K562 (cell line): ENCODE measurements at regions not wholly inside any gene's neighbourhood (a gene's known extent, or its start where the extent isn't known, plus 50 kb on each side); places are given as distances from the start of the nearest gene placed in this dataset.

Source experiments
- BCL6 ChIP-seq: fragments of 250-450 bp; sonication (Bioruptor Pico); IDR thresholded peaks from 2 replicates; pipeline ENCODE4 v1.4.0; 2020
- HDAC6 ChIP-seq: IDR thresholded peaks from 2 replicates; pipeline ENCODE4 v1.6.1; 2012; ENCODE audit warnings: low read depth, mild to moderate bottlenecking, control low read depth, inconsistent platforms, low read length, moderate library complexity
- MAFG ChIP-seq: fragments of 450-650 bp; conservative IDR thresholded peaks from 2 replicates; pipeline ENCODE4 v1.6.1; 2016; ENCODE audit warnings: missing genetic modification characterization, missing compliant biosample characterization
- POLR2A ChIP-seq: fragments of 450-650 bp; conservative IDR thresholded peaks from 2 replicates; pipeline ENCODE4 v1.6.1; 2016
- RFX5 ChIP-seq: IDR thresholded peaks from 2 replicates; pipeline ENCODE4 v1.6.1; 2011; ENCODE audit warnings: low read depth, mild to moderate bottlenecking, improper control_type of control experiment, low read length
- ZNF12 ChIP-seq: sonication (generic); formaldehyde crosslinking; IDR thresholded peaks from 2 replicates; pipeline ENCODE4 v1.4.0; 2020; ENCODE audit warnings: mild to moderate bottlenecking, missing genetic modification reagents
- TF ChIP-seq, protein P1 (sequence below), 2 experiments: fragments of 450-650 bp; formaldehyde crosslinking in 1 of 2; IDR thresholded peaks; 2 replicates each; pipeline versions ENCODE4 v1.4.0 to v1.6.1; 2014 to 2020; ENCODE audit warnings: mild to moderate bottlenecking in 2 of 2, borderline replicate concordance in 1 of 2, low read depth in 1 of 2
- TF ChIP-seq, protein P2 (sequence below): sonication (generic); formaldehyde crosslinking; IDR thresholded peaks from 2 replicates; pipeline ENCODE4 v1.8.1; 2022; ENCODE audit warnings: missing genetic modification reagents
- TF ChIP-seq, protein P3 (sequence below), 3 experiments: IDR thresholded peaks in 2 of 3; conservative IDR thresholded peaks in 1 of 3; 2 replicates each; pipeline ENCODE4 v1.5.1; 2011 to 2012; ENCODE audit warnings: low read length in 3 of 3, mild to moderate bottlenecking in 3 of 3, control low read depth in 2 of 3, improper control_type of control experiment in 1 of 3, inconsistent platforms in 1 of 3, low read depth in 1 of 3, mixed read lengths in 1 of 3, moderate library complexity in 1 of 3; ENCODE audit not compliant: insufficient read depth in 2 of 3
- TF ChIP-seq, protein P4 (sequence below): fragments of 450-650 bp; IDR thresholded peaks from 2 replicates; pipeline ENCODE4 v1.6.1; 2014; ENCODE audit warnings: low read depth, mild to moderate bottlenecking, moderate library complexity, borderline replicate concordance

DNA sequence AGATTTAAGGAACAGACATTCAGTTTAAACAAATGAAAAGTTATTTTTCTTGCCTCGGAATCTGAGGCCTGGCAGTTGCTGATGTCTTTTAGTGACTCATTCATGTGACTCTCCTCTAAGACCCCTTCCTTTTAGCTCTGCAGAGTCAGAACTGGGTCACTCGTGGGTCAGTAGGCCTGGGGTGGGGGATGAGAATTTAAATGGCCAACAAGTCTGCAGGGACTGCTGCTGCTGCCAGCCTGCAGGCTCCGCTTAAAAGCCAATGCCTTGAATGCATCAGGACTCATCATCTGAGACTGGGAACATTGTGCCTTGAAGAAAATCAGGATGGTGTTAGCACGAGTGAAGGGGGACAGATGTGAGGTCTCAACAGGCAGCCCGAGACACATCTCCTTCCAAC lies 404.3 kb downstream of the CDH26 start:
- TF ChIP-seq BCL6 (CRISPR knock-in tag) = no peak
- no peak for TF ChIP-seq RFX5
- no peak for TF ChIP-seq ZNF12 (CRISPR knock-in tag)
- TF ChIP-seq, protein P1, sequence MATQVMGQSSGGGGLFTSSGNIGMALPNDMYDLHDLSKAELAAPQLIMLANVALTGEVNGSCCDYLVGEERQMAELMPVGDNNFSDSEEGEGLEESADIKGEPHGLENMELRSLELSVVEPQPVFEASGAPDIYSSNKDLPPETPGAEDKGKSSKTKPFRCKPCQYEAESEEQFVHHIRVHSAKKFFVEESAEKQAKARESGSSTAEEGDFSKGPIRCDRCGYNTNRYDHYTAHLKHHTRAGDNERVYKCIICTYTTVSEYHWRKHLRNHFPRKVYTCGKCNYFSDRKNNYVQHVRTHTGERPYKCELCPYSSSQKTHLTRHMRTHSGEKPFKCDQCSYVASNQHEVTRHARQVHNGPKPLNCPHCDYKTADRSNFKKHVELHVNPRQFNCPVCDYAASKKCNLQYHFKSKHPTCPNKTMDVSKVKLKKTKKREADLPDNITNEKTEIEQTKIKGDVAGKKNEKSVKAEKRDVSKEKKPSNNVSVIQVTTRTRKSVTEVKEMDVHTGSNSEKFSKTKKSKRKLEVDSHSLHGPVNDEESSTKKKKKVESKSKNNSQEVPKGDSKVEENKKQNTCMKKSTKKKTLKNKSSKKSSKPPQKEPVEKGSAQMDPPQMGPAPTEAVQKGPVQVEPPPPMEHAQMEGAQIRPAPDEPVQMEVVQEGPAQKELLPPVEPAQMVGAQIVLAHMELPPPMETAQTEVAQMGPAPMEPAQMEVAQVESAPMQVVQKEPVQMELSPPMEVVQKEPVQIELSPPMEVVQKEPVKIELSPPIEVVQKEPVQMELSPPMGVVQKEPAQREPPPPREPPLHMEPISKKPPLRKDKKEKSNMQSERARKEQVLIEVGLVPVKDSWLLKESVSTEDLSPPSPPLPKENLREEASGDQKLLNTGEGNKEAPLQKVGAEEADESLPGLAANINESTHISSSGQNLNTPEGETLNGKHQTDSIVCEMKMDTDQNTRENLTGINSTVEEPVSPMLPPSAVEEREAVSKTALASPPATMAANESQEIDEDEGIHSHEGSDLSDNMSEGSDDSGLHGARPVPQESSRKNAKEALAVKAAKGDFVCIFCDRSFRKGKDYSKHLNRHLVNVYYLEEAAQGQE (IDR thresholded peaks at IDR 0.05; ENCODE audit: borderline replicate concordance) = no peak
- TF ChIP-seq, protein P1 (CRISPR knock-in tag; IDR thresholded peaks at IDR 0.05; ENCODE audit: low read depth) = no peak
- TF ChIP-seq MAFG (tag) = no peak
- TF ChIP-seq, protein P2, sequence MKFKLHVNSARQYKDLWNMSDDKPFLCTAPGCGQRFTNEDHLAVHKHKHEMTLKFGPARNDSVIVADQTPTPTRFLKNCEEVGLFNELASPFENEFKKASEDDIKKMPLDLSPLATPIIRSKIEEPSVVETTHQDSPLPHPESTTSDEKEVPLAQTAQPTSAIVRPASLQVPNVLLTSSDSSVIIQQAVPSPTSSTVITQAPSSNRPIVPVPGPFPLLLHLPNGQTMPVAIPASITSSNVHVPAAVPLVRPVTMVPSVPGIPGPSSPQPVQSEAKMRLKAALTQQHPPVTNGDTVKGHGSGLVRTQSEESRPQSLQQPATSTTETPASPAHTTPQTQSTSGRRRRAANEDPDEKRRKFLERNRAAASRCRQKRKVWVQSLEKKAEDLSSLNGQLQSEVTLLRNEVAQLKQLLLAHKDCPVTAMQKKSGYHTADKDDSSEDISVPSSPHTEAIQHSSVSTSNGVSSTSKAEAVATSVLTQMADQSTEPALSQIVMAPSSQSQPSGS (CRISPR knock-in tag) = no peak
- TF ChIP-seq, protein P3, sequence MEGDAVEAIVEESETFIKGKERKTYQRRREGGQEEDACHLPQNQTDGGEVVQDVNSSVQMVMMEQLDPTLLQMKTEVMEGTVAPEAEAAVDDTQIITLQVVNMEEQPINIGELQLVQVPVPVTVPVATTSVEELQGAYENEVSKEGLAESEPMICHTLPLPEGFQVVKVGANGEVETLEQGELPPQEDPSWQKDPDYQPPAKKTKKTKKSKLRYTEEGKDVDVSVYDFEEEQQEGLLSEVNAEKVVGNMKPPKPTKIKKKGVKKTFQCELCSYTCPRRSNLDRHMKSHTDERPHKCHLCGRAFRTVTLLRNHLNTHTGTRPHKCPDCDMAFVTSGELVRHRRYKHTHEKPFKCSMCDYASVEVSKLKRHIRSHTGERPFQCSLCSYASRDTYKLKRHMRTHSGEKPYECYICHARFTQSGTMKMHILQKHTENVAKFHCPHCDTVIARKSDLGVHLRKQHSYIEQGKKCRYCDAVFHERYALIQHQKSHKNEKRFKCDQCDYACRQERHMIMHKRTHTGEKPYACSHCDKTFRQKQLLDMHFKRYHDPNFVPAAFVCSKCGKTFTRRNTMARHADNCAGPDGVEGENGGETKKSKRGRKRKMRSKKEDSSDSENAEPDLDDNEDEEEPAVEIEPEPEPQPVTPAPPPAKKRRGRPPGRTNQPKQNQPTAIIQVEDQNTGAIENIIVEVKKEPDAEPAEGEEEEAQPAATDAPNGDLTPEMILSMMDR (IDR thresholded peaks at IDR 0.05 in 2 of 3, conservative IDR thresholded peaks at IDR 0.05 in 1 of 3; ENCODE audit: insufficient read depth in 2 of 3, low read depth in 1 of 3, low read length in 3 of 3) = no peak
- TF ChIP-seq, protein P4, sequence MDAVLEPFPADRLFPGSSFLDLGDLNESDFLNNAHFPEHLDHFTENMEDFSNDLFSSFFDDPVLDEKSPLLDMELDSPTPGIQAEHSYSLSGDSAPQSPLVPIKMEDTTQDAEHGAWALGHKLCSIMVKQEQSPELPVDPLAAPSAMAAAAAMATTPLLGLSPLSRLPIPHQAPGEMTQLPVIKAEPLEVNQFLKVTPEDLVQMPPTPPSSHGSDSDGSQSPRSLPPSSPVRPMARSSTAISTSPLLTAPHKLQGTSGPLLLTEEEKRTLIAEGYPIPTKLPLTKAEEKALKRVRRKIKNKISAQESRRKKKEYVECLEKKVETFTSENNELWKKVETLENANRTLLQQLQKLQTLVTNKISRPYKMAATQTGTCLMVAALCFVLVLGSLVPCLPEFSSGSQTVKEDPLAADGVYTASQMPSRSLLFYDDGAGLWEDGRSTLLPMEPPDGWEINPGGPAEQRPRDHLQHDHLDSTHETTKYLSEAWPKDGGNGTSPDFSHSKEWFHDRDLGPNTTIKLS = no peak
- TF ChIP-seq POLR2A = no peak
- no peak for TF ChIP-seq HDAC6
